Kidney (tissue), 13 donors: ENCODE measurements at regions not wholly inside any gene's neighbourhood (a gene's known extent, or its start where the extent isn't known, plus 50 kb on each side); places are given as distances from the start of the nearest gene placed in this dataset.
A peak's percentile ranks its signal among the peaks of the same experiment; 100 is the strongest.

Experiments
- DNase-seq, 5 donors: peaks; one replicate each; pipeline ENCODE4 v3.0.0-alpha.2; 2013 to 2020
- FAIRE-seq: peaks from 2 replicates; lab custom pipeline; 2012; peaks lifted over from hg19 to GRCh38; lab: Jason Lieb, UNC
- H3K27ac ChIP-seq, 2 donors: one replicate each; pipeline ENCODE4 v1.7.0; 2013; ENCODE audit warnings: low read depth in 2 of 2, low read length in 2 of 2, inconsistent platforms in 1 of 2
- H3K27me3 ChIP-seq: one replicate; pipeline ENCODE4 v1.7.1; 2013; ENCODE audit warnings: low read length, inconsistent platforms; ENCODE audit not compliant: control insufficient read depth, insufficient read depth
- H3K36me3 ChIP-seq, 3 donors: one replicate each; pipeline versions ENCODE4 v1.7.0 to v1.7.1; 2013; ENCODE audit warnings: low read length in 3 of 3, control low read depth in 1 of 3, inconsistent platforms in 1 of 3; ENCODE audit not compliant: insufficient read depth in 3 of 3, control insufficient read depth in 2 of 3
- H3K4me1 ChIP-seq, 3 donors: one replicate each; pipeline versions ENCODE4 v1.7.0 to v1.7.1; 2013; ENCODE audit warnings: low read length in 3 of 3, inconsistent platforms in 1 of 3, low read depth in 1 of 3; ENCODE audit not compliant: control insufficient read depth in 2 of 3, insufficient read depth in 2 of 3
- H3K4me3 ChIP-seq, 3 donors: one replicate each; pipeline versions ENCODE4 v1.7.0 to v1.8.1; 2013; ENCODE audit warnings: low read length in 3 of 3, control low read depth in 1 of 3, inconsistent platforms in 1 of 3
- H3K9ac ChIP-seq, 3 donors: one replicate each; pipeline versions ENCODE4 v1.7.0 to v1.7.1; 2013; ENCODE audit warnings: low read length in 3 of 3, control low read depth in 1 of 3, inconsistent platforms in 1 of 3
- H3K9me3 ChIP-seq, 3 donors: one replicate each; pipeline versions ENCODE4 v1.7.0 to v1.7.1; 2013; ENCODE audit warnings: low read length in 3 of 3, control low read depth in 1 of 3, inconsistent platforms in 1 of 3; ENCODE audit not compliant: control insufficient read depth in 2 of 3, insufficient read depth in 1 of 3
- intact Hi-C: fragments of 100-400 bp; cut with DNase I; formaldehyde crosslinking; loops from one replicate; pipeline ENCODE4 v1.11.1; 2022
- TF ChIP-seq, protein P1 (sequence below): IDR thresholded peaks from 3 replicates; pipeline ENCODE4 v1.5.1; 2012; ENCODE audit warnings: mild to moderate bottlenecking, moderate library complexity, borderline replicate concordance; ENCODE audit not compliant: insufficient read depth; ENCODE audit errors: extremely low read depth
- donor health status: control.
- donor health status: control.
- donor health status: control.
- donor health status: control.
- donor health status: control.
- donor health status: DM: yes; HTN: yes; CAD: no.
- donor health status: Normal renal cell carcinoma (clear cell type).

DNA sequence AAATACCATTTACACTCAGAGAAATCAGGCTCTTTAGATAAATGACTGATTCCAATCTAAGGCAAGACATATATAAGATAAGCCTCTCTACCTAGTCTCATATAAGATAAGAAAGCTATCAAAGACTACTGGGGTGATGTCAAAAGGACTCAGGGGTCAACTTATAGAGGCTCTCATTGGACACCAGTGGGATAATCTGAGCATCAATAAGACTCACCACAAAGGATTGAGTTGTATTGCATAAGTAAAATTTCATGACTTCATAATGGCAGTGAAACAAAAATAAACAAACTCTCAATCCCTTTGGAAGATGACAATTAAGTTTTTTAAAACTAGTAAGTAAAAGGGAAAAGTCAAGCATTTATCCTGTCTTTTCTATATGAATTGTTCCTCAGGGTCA, 317.8 kb downstream of the SHQ1 start:
- H3K27ac ChIP-seq, result no peak overlapping the region
- H3K9me3 ChIP-seq, result no peaks in the 10 kb centered on the region
- H3K36me3 ChIP-seq, result no peaks in the 10 kb centered on the region
- no peaks in the 10 kb centered on the region for H3K27me3 ChIP-seq
- DNase-seq (no peak), FAIRE-seq (no peak)
- intact Hi-C loops, result no loop called here
- no peak overlapping the region for H3K9ac ChIP-seq
- TF ChIP-seq, protein P1, sequence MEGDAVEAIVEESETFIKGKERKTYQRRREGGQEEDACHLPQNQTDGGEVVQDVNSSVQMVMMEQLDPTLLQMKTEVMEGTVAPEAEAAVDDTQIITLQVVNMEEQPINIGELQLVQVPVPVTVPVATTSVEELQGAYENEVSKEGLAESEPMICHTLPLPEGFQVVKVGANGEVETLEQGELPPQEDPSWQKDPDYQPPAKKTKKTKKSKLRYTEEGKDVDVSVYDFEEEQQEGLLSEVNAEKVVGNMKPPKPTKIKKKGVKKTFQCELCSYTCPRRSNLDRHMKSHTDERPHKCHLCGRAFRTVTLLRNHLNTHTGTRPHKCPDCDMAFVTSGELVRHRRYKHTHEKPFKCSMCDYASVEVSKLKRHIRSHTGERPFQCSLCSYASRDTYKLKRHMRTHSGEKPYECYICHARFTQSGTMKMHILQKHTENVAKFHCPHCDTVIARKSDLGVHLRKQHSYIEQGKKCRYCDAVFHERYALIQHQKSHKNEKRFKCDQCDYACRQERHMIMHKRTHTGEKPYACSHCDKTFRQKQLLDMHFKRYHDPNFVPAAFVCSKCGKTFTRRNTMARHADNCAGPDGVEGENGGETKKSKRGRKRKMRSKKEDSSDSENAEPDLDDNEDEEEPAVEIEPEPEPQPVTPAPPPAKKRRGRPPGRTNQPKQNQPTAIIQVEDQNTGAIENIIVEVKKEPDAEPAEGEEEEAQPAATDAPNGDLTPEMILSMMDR, result no peak
- H3K4me3 ChIP-seq, result no peak overlapping the region
- no peaks in the 10 kb centered on the region for H3K4me1 ChIP-seq

DNA sequence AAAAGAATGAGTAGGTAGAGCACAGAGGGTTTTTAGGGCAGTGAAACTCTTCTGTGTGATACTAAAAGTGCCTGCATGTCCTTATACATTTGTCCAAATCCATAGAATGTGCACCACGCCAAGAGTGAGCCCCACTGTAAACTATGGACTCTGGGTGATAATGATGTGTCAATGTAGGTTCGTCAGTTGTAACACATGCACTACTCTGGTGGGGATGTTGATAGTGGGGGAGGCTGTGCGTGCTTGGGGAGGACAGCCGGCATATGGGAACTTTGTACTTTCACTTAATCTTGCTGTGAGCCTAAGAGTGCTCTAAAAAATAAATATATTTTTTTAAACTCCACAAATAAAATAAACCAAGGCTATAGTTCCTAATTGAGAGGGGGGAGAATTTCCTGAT, 319.2 kb downstream of the SHQ1 start:
- Histone ChIP-seq H3K4me1 (no peaks in the 10 kb centered on the region), H3K9ac (no peak overlapping the region), H3K27me3 (no peaks in the 10 kb centered on the region), H3K9me3 (no peaks in the 10 kb centered on the region), H3K27ac (no peak overlapping the region), H3K36me3 (no peaks in the 10 kb centered on the region), H3K4me3 (no peak overlapping the region)
- TF ChIP-seq, protein P1, result no peak
- FAIRE-seq, result no peak
- intact Hi-C loops, result no loop called here
- no peak for DNase-seq

DNA sequence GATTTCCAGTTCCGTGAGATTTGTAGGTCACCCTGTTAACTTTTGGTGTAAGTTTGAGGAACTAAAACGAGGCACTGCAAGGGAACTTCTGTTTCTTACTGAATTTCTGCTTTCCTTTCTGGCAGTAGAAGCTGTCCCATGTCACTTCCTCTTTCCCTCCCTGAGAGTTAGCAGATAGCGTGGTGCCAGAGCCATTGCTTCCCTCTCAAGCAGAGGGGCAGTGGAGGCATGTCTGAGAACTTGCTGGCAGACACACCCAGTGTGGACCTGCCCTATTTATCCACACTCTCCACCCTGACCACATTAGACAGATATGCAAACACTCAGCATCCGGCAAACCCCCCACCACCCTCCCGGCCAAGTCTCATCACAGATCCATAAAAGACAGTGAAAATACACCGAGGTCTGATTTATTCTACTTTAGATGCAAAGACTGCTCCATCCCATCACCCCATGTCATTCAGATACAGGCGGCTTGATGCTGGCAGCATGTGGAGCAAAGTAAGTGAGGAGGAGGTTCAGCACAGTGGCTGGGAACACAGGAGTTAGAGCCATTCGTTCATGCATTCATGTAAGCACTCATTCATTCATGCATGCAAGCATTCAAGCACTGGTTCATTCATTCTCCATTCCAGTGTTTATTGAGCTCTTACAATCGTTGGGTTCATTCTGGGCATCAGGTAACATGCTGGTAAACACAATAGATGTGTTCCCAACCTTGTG, 324.7 kb downstream of the SHQ1 start:
- Histone ChIP-seq H3K9me3 (no peaks in the 10 kb centered on the region), H3K4me1 (no peaks in the 10 kb centered on the region), H3K4me3 (no peak overlapping the region), H3K9ac (no peak overlapping the region), H3K27me3 (no peaks in the 10 kb centered on the region), H3K36me3 (no peaks in the 10 kb centered on the region), H3K27ac (no peak overlapping the region)
- intact Hi-C loops, result no loop called here
- FAIRE-seq, result no peak
- peak in 1 of 5 donors; percentile 38 for DNase-seq
- TF ChIP-seq, protein P1, result no peak
